ENCODE measurements at regions not wholly inside any gene's neighbourhood (a gene's known extent, or its start where the extent isn't known, plus 50 kb on each side); places are given as distances from the start of the nearest gene placed in this dataset.

DNA sequence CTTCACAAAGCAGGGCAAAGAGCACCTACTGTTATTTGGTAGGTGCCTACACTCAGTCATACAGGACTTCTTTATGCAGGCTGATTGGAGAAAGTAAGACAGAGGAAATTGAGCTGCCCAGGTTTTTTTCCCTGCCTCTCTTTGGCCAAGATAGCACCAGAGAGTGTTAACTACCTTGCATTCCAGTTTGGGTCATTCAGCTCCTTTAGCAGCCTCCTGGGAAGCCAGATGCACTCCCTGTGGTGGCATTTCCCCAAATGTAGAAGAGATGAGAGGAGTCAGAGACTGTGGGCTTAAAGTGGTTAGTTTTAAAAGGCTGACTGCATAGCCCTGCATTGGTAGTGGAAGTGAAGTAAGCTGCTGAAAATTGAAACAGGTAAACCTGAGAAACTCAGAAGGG lies 358.4 kb downstream of the BCKDHB start (continued):
- no peak for TF ChIP-seq MYBL2 (CRISPR knock-in tag; IDR thresholded peaks at IDR 0.05)

GRCh38 chr6:80463197-80463596 lies 356.7 kb downstream of the BCKDHB start:
- ChIA-PET POLR2A (no interaction called here), CTCF (no interaction called here)
- Mint-ChIP-seq H3K27me3 (ENCODE audit: low read depth) (no peaks in the 10 kb centered on the region), H3K9me3 (peaks cover 4% of the 10 kb centered on the region), H3K4me3 (no peak overlapping the region), H3K4me1 (peaks cover 26% of the 10 kb centered on the region), H3K27ac (no peak overlapping the region), H3K36me3 (peaks cover 2% of the 10 kb centered on the region; the same call in 1 of the 2 replicates)
- ATAC-seq = no peak
- TF ChIP-seq TP53 (CRISPR knock-in tag; IDR thresholded peaks at IDR 0.05) (no peak), MYBL2 (CRISPR knock-in tag; IDR thresholded peaks at IDR 0.05) (no peak), CREB1 (CRISPR knock-in tag; IDR thresholded peaks at IDR 0.05) (no peak), FOXP1 (CRISPR knock-in tag; IDR thresholded peaks at IDR 0.05; ENCODE audit: borderline replicate concordance) (no peak), EMX1 (CRISPR knock-in tag; IDR thresholded peaks at IDR 0.05) (no peak), GABPB1 (CRISPR knock-in tag; IDR thresholded peaks at IDR 0.05) (no peak), STAT6 (CRISPR knock-in tag; conservative IDR thresholded peaks at IDR 0.05; ENCODE audit: low read depth) (no peak), ATF1 (CRISPR knock-in tag; IDR thresholded peaks at IDR 0.05) (no peak), NFYB (CRISPR knock-in tag; conservative IDR thresholded peaks at IDR 0.05; ENCODE audit: low read depth) (no peak), JAZF1 (CRISPR knock-in tag; IDR thresholded peaks at IDR 0.05) (no peak), TCF7 (CRISPR knock-in tag; IDR thresholded peaks at IDR 0.05; ENCODE audit: low read depth) (no peak), E2F4 (CRISPR knock-in tag; IDR thresholded peaks at IDR 0.05; ENCODE audit: borderline replicate concordance, low read depth) (no peak)
- TF ChIP-seq, protein P1, sequence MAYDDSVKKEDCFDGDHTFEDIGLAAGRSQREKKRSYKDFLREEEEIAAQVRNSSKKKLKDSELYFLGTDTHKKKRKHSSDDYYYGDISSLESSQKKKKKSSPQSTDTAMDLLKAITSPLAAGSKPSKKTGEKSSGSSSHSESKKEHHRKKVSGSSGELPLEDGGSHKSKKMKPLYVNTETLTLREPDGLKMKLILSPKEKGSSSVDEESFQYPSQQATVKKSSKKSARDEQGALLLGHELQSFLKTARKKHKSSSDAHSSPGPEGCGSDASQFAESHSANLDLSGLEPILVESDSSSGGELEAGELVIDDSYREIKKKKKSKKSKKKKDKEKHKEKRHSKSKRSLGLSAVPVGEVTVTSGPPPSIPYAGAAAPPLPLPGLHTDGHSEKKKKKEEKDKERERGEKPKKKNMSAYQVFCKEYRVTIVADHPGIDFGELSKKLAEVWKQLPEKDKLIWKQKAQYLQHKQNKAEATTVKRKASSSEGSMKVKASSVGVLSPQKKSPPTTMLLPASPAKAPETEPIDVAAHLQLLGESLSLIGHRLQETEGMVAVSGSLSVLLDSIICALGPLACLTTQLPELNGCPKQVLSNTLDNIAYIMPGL (CRISPR knock-in tag; IDR thresholded peaks at IDR 0.05) = no peak
- TF ChIP-seq, protein P2, sequence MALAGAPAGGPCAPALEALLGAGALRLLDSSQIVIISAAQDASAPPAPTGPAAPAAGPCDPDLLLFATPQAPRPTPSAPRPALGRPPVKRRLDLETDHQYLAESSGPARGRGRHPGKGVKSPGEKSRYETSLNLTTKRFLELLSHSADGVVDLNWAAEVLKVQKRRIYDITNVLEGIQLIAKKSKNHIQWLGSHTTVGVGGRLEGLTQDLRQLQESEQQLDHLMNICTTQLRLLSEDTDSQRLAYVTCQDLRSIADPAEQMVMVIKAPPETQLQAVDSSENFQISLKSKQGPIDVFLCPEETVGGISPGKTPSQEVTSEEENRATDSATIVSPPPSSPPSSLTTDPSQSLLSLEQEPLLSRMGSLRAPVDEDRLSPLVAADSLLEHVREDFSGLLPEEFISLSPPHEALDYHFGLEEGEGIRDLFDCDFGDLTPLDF (CRISPR knock-in tag; IDR thresholded peaks at IDR 0.05) = no peak
- no peak for DNase-seq (ENCODE audit: low spot score)

DNA sequence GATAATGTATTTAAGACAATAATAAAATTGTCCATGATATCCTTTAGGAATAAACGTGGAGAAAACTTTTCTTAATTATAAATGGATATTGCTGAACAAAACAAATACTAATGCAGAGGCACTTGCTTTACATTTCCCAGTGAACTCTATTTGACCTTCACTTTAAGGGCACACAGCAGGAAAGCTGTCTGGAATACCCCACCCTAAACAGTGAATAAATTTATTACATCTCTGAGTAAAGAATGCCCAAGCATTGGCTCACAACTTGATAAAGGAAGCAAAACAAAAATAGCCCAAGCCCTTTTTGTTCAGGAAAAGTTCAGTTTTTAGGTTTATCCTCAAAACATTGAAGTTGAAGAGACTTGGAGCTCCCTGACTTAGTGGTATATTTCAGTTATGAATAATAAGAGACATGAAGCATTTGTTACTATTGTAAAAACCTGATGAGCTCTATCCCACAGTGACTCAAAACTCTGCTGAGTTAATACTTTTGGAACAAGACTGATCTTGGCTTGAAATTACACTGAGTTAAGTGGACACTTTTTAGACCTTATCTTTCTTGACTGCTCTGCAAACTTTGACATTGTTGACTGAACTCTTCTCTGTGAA lies 353.9 kb downstream of the BCKDHB start:
- CTCF ChIA-PET = no interaction called here
- ATAC-seq = no peak
- TF ChIP-seq FOXJ3 (CRISPR knock-in tag; IDR thresholded peaks at IDR 0.05; ENCODE audit: borderline replicate concordance) = no peak
- TF ChIP-seq IRF1 (CRISPR knock-in tag; IDR thresholded peaks at IDR 0.05) = no peak
- TF ChIP-seq, protein P3, sequence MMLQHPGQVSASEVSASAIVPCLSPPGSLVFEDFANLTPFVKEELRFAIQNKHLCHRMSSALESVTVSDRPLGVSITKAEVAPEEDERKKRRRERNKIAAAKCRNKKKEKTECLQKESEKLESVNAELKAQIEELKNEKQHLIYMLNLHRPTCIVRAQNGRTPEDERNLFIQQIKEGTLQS (CRISPR knock-in tag; conservative IDR thresholded peaks at IDR 0.05) = no peak
- no peak for TF ChIP-seq TCF7 (CRISPR knock-in tag; IDR thresholded peaks at IDR 0.05; ENCODE audit: low read depth)
- no peak for TF ChIP-seq MAX (CRISPR knock-in tag; IDR thresholded peaks at IDR 0.05)
- no peak for TF ChIP-seq IRF2 (CRISPR knock-in tag; IDR thresholded peaks at IDR 0.05; ENCODE audit: borderline replicate concordance, low read depth)
- TF ChIP-seq, protein P4, sequence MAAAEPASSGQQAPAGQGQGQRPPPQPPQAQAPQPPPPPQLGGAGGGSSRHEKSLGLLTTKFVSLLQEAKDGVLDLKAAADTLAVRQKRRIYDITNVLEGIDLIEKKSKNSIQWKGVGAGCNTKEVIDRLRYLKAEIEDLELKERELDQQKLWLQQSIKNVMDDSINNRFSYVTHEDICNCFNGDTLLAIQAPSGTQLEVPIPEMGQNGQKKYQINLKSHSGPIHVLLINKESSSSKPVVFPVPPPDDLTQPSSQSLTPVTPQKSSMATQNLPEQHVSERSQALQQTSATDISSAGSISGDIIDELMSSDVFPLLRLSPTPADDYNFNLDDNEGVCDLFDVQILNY (CRISPR knock-in tag; IDR thresholded peaks at IDR 0.05) = no peak
- no peak for TF ChIP-seq FOXP4 (CRISPR knock-in tag; IDR thresholded peaks at IDR 0.05)
- H3K4me3 Mint-ChIP-seq = no peak overlapping the region
- H3K27me3 Mint-ChIP-seq (ENCODE audit: low read depth) = no peaks in the 10 kb centered on the region
- POLR2A ChIA-PET = no interaction called here
- DNase-seq (ENCODE audit: low spot score) = no peak
- peaks cover 6% of the 10 kb centered on the region for H3K36me3 Mint-ChIP-seq
- H3K4me1 Mint-ChIP-seq = peaks cover 30% of the 10 kb centered on the region
- H3K9me3 Mint-ChIP-seq = peaks cover 4% of the 10 kb centered on the region
- no peak overlapping the region for H3K27ac Mint-ChIP-seq

Data from WTC11 (cell line).